ENCODE measurements at regions not wholly inside any gene's neighbourhood (a gene's known extent, or its start where the extent isn't known, plus 50 kb on each side); places are given as distances from the start of the nearest gene placed in this dataset.

GRCh38 chr10:9081961-9082360 lies 1027.5 kb downstream of the GATA3 start:
- Histone ChIP-seq H3K9me3 (ENCODE audit: low read depth) (no peaks in the 10 kb centered on the region), H3K27me3 (no peaks in the 10 kb centered on the region), H3K4me1 (ENCODE audit: low read depth) (no peaks in the 10 kb centered on the region), H3K4me3 (no peak overlapping the region), H3K27ac (no peak overlapping the region), H3K36me3 (no peaks in the 10 kb centered on the region)
- no peak for DNase-seq (ENCODE audit: low read depth in 1 of 2, low spot score in 1 of 2)
- TF ChIP-seq CTCF (IDR thresholded peaks at IDR 0.05; ENCODE audit: low read depth, low read length), result no peak

- no peak overlapping the region for H3K27ac ChIP-seq
- H3K4me1 ChIP-seq (ENCODE audit: low read depth), result no peaks in the 10 kb centered on the region
- no peak overlapping the region for H3K4me3 ChIP-seq
- no peak for TF ChIP-seq CTCF (IDR thresholded peaks at IDR 0.05; ENCODE audit: low read depth, low read length)
- no peaks in the 10 kb centered on the region for H3K9me3 ChIP-seq (ENCODE audit: low read depth)
- no peak for DNase-seq (ENCODE audit: low read depth in 1 of 2, low spot score in 1 of 2)
- no peaks in the 10 kb centered on the region for H3K36me3 ChIP-seq
- H3K27me3 ChIP-seq, result peaks cover 38% of the 10 kb centered on the region
Observed at GRCh38 chr10:9091530-9092093, 1037.1 kb downstream of the GATA3 start.

GRCh38 chr10:9096288-9096687 lies 1041.8 kb downstream of the GATA3 start:
- H3K27ac ChIP-seq, result no peak overlapping the region
- no peaks in the 10 kb centered on the region for H3K36me3 ChIP-seq
- TF ChIP-seq CTCF (IDR thresholded peaks at IDR 0.05; ENCODE audit: low read depth, low read length), result no peak
- no peak for DNase-seq (ENCODE audit: low read depth in 1 of 2, low spot score in 1 of 2)
- H3K4me3 ChIP-seq, result no peak overlapping the region
- H3K27me3 ChIP-seq, result peaks cover 60% of the 10 kb centered on the region
- H3K9me3 ChIP-seq (ENCODE audit: low read depth), result no peaks in the 10 kb centered on the region
- H3K4me1 ChIP-seq (ENCODE audit: low read depth), result no peaks in the 10 kb centered on the region

- Histone ChIP-seq H3K27ac (no peak overlapping the region), H3K4me3 (no peak overlapping the region), H3K9me3 (ENCODE audit: low read depth) (no peaks in the 10 kb centered on the region), H3K4me1 (ENCODE audit: low read depth) (no peaks in the 10 kb centered on the region), H3K27me3 (peaks cover 51% of the 10 kb centered on the region), H3K36me3 (no peaks in the 10 kb centered on the region)
- DNase-seq (ENCODE audit: low read depth in 1 of 2, low spot score in 1 of 2), result no peak
- no peak for TF ChIP-seq CTCF (IDR thresholded peaks at IDR 0.05; ENCODE audit: low read depth, low read length)
Observed at GRCh38 chr10:9097206-9097990, 1042.9 kb downstream of the GATA3 start.

GRCh38 chr10:9097991-9098306 lies 1043.5 kb downstream of the GATA3 start:
- no peaks in the 10 kb centered on the region for H3K4me1 ChIP-seq (ENCODE audit: low read depth)
- peaks cover 49% of the 10 kb centered on the region for H3K27me3 ChIP-seq
- peak in 1 of 2 donors; percentile 10 for DNase-seq (ENCODE audit: low read depth in 1 of 2, low spot score in 1 of 2)
- H3K9me3 ChIP-seq (ENCODE audit: low read depth), result no peaks in the 10 kb centered on the region
- no peak overlapping the region for H3K4me3 ChIP-seq
- H3K27ac ChIP-seq, result no peak overlapping the region
- no peaks in the 10 kb centered on the region for H3K36me3 ChIP-seq
- TF ChIP-seq CTCF (IDR thresholded peaks at IDR 0.05; ENCODE audit: low read depth, low read length), result no peak
